HEK293 (cell line): ENCODE measurements at regions not wholly inside any gene's neighbourhood (a gene's known extent, or its start where the extent isn't known, plus 50 kb on each side); places are given as distances from the start of the nearest gene placed in this dataset.

Experiments
- CTCF ChIA-PET: fragments of 350-600 bp; formaldehyde crosslinking; extraction: SDS; loops from one replicate; lab custom pipeline; 2021; ENCODE audit warnings: antibody characterized with exemption; lab: Yijun Ruan, JAX
- POLR2A ChIA-PET: fragments of 300-600 bp; formaldehyde crosslinking; extraction: SDS; loops from one replicate; lab custom pipeline; 2020; ENCODE audit warnings: antibody characterized with exemption, inconsistent platforms; lab: Yijun Ruan, JAX
- H3K27ac ChIP-seq: fragments of 200-500 bp; sonication (Bioruptor generic); 2 replicates; pipeline ENCODE4 v1.5.1; 2014; ENCODE audit warnings: low read depth, low read length, control low read depth, inconsistent platforms; ENCODE audit errors: extremely low read depth
- H3K36me3 ChIP-seq, 2 experiments: fragments of 200-500 bp in 1 of 2; sonication (Bioruptor generic) in 1 of 2; 1 replicate in 1 of 2; 2 replicates in 1 of 2; pipeline ENCODE4 v1.5.1; 2014 to 2017; ENCODE audit warnings: inconsistent platforms in 2 of 2, low read length in 2 of 2; ENCODE audit not compliant: control insufficient read depth in 2 of 2, insufficient read depth in 1 of 2
- H3K4me1 ChIP-seq: fragments of 200-500 bp; sonication (Bioruptor generic); 2 replicates; pipeline ENCODE4 v1.5.1; 2014; ENCODE audit warnings: mild to moderate bottlenecking, low read length, inconsistent platforms; ENCODE audit not compliant: control insufficient read depth, insufficient read depth
- H3K4me3 ChIP-seq: 2 replicates; pipeline ENCODE4 v1.5.1; 2011; ENCODE audit warnings: low read depth, mild to moderate bottlenecking, control low read depth, low read length, moderate library complexity
- H3K9me3 ChIP-seq: fragments of 200-500 bp; sonication (Bioruptor generic); 2 replicates; pipeline ENCODE4 v1.5.1; 2014; ENCODE audit warnings: low read depth, low read length, inconsistent platforms; ENCODE audit not compliant: control insufficient read depth, insufficient read depth
- AEBP2 ChIP-seq: fragments of 450-650 bp; formaldehyde crosslinking; IDR thresholded peaks from 2 replicates; pipeline ENCODE4 v1.5.1; 2016; ENCODE audit warnings: missing biosample characterization, missing genetic modification characterization, borderline replicate concordance
- BCL6B ChIP-seq: fragments of 450-650 bp; formaldehyde crosslinking; IDR thresholded peaks from 2 replicates; pipeline ENCODE4 v1.5.1; 2017; ENCODE audit warnings: missing biosample characterization, missing genetic modification characterization
- GLIS1 ChIP-seq: fragments of 450-650 bp; formaldehyde crosslinking; IDR thresholded peaks from 2 replicates; pipeline ENCODE4 v1.5.1; 2016; ENCODE audit warnings: missing biosample characterization, missing genetic modification characterization
- PATZ1 ChIP-seq: fragments of 450-650 bp; formaldehyde crosslinking; IDR thresholded peaks from 2 replicates; pipeline ENCODE4 v1.5.1; 2016; ENCODE audit warnings: missing biosample characterization, missing genetic modification characterization
- SCRT1 ChIP-seq: fragments of 450-650 bp; formaldehyde crosslinking; IDR thresholded peaks from 2 replicates; pipeline ENCODE4 v1.5.1; 2016; ENCODE audit warnings: missing biosample characterization, missing genetic modification characterization, borderline replicate concordance
- SP2 ChIP-seq: fragments of 450-650 bp; formaldehyde crosslinking; IDR thresholded peaks from 2 replicates; pipeline ENCODE4 v1.5.1; 2016; ENCODE audit warnings: missing biosample characterization, missing genetic modification characterization
- ZBTB17 ChIP-seq: fragments of 450-650 bp; formaldehyde crosslinking; IDR thresholded peaks from 2 replicates; pipeline ENCODE4 v1.5.1; 2016; ENCODE audit warnings: missing biosample characterization, missing genetic modification characterization
- ZNF214 ChIP-seq: fragments of 450-650 bp; formaldehyde crosslinking; IDR thresholded peaks from 2 replicates; pipeline ENCODE4 v1.5.1; 2017; ENCODE audit warnings: missing biosample characterization, mild to moderate bottlenecking, missing genetic modification characterization, borderline replicate concordance
- ZNF24 ChIP-seq: fragments of 450-650 bp; formaldehyde crosslinking; IDR thresholded peaks from 2 replicates; pipeline ENCODE4 v1.5.1; 2016; ENCODE audit warnings: missing biosample characterization, missing genetic modification characterization
- ZNF423 ChIP-seq: fragments of 450-650 bp; formaldehyde crosslinking; IDR thresholded peaks from 2 replicates; pipeline ENCODE4 v1.5.1; 2016; ENCODE audit warnings: missing biosample characterization, missing genetic modification characterization
- ZNF449 ChIP-seq: fragments of 450-650 bp; formaldehyde crosslinking; IDR thresholded peaks from 2 replicates; pipeline ENCODE4 v1.5.1; 2017; ENCODE audit warnings: missing biosample characterization, mild to moderate bottlenecking, missing genetic modification characterization, moderate library complexity
- ZNF530 ChIP-seq: fragments of 450-650 bp; formaldehyde crosslinking; IDR thresholded peaks from 2 replicates; pipeline ENCODE4 v1.5.1; 2016; ENCODE audit warnings: low read depth, missing biosample characterization, missing genetic modification characterization
- ZNF596 ChIP-seq: fragments of 450-650 bp; IDR thresholded peaks from 2 replicates; pipeline ENCODE4 v1.5.0; 2018; ENCODE audit warnings: missing biosample characterization, mild to moderate bottlenecking, missing genetic modification characterization, moderate library complexity
- ZNF623 ChIP-seq: fragments of 450-650 bp; formaldehyde crosslinking; IDR thresholded peaks from 2 replicates; pipeline ENCODE4 v1.5.1; 2016; ENCODE audit warnings: missing biosample characterization, missing genetic modification characterization
- ZNF645 ChIP-seq: fragments of 450-650 bp; formaldehyde crosslinking; IDR thresholded peaks from 2 replicates; pipeline ENCODE4; 2016; ENCODE audit warnings: missing biosample characterization, missing genetic modification characterization
- ZSCAN30 ChIP-seq: fragments of 450-650 bp; IDR thresholded peaks from 2 replicates; pipeline ENCODE4 v1.5.1; 2018; ENCODE audit warnings: missing biosample characterization, mild to moderate bottlenecking, missing genetic modification characterization, moderate library complexity
- ZSCAN5A ChIP-seq: fragments of 450-650 bp; formaldehyde crosslinking; IDR thresholded peaks from 2 replicates; pipeline ENCODE4 v1.5.1; 2016; ENCODE audit warnings: missing biosample characterization, missing genetic modification characterization

GRCh38 chr4:100312615-100313350 is 122.5 kb upstream of the DDIT4L start (continued):
- TF ChIP-seq ZSCAN30 (tag by site-specific recombination) (no peak), ZBTB17 (tag by site-specific recombination) (no peak)

- POLR2A ChIA-PET: no interaction called here
- no peak overlapping the region for H3K4me3 ChIP-seq
- H3K27ac ChIP-seq: no peak overlapping the region
- no peaks in the 10 kb centered on the region for H3K9me3 ChIP-seq
- TF ChIP-seq ZNF449 (tag by site-specific recombination): no peak
- TF ChIP-seq ZNF645 (tag by site-specific recombination): no peak
- TF ChIP-seq ZNF530: no peak
- TF ChIP-seq BCL6B (tag by site-specific recombination): no peak
- no peak for TF ChIP-seq SCRT1 (tag by site-specific recombination)
- no peak for TF ChIP-seq PATZ1 (tag by site-specific recombination)
- H3K4me1 ChIP-seq: no peaks in the 10 kb centered on the region
- no peaks in the 10 kb centered on the region for H3K36me3 ChIP-seq
- CTCF ChIA-PET: no interaction called here
Observed at GRCh38 chr4:100311181-100311580, 120.9 kb upstream of the DDIT4L start.

GRCh38 chr4:100306018-100306417 is 115.8 kb upstream of the DDIT4L start:
- ChIA-PET POLR2A (no interaction called here), CTCF (no interaction called here)
- Histone ChIP-seq H3K9me3 (no peaks in the 10 kb centered on the region), H3K4me3 (no peak overlapping the region), H3K27ac (no peak overlapping the region), H3K36me3 (no peaks in the 10 kb centered on the region), H3K4me1 (no peaks in the 10 kb centered on the region)
- no peak for TF ChIP-seq SP2
- no peak for TF ChIP-seq ZNF423
- TF ChIP-seq ZNF596: no peak
- no peak for TF ChIP-seq ZNF24 (tag by site-specific recombination)
- no peak for TF ChIP-seq AEBP2 (tag by site-specific recombination)
- TF ChIP-seq ZNF623 (tag by site-specific recombination): no peak
- TF ChIP-seq ZNF214 (tag by site-specific recombination): no peak
- no peak for TF ChIP-seq GLIS1
- TF ChIP-seq ZSCAN5A (tag by site-specific recombination): no peak
